Ascending aorta (tissue), 2 donors: ENCODE measurements at regions not wholly inside any gene's neighbourhood (a gene's known extent, or its start where the extent isn't known, plus 50 kb on each side); places are given as distances from the start of the nearest gene placed in this dataset.

Experiments used
- DNase-seq, 2 donors: peaks; one replicate each; pipeline ENCODE4 v3.0.0-alpha.2; 2019; ENCODE audit warnings: low spot score in 2 of 2
- H3K27ac ChIP-seq, 2 donors: fragments of 200-600 bp; sonication (generic); one replicate each; pipeline ENCODE4 v1.5.1; 2016 to 2017; ENCODE audit warnings: mild to moderate bottlenecking in 1 of 2
- H3K27me3 ChIP-seq: fragments of 200-600 bp; sonication (generic); one replicate; pipeline ENCODE4 v1.5.1; 2017
- H3K36me3 ChIP-seq, 2 donors: fragments of 200-600 bp; sonication (generic); one replicate each; pipeline ENCODE4 v1.5.1; 2016
- H3K4me1 ChIP-seq, 2 donors: fragments of 200-600 bp; sonication (generic); one replicate each; pipeline ENCODE4 v1.5.1; 2016 to 2017; ENCODE audit warnings: mild to moderate bottlenecking in 1 of 2
- H3K4me3 ChIP-seq, 2 donors: fragments of 200-600 bp; sonication (generic); one replicate each; pipeline ENCODE4 v1.5.1; 2016 to 2017; ENCODE audit warnings: mild to moderate bottlenecking in 1 of 2
- H3K9me3 ChIP-seq, 2 donors: fragments of 200-600 bp; sonication (generic); one replicate each; pipeline ENCODE4 v1.5.1; 2016
- CTCF ChIP-seq, 3 experiments: fragments of 200-600 bp in 2 of 3; fragments of 450-650 bp in 1 of 3; sonication (generic) in 2 of 3; IDR thresholded peaks; one replicate each; pipeline ENCODE4 v1.5.1; 2016 to 2019; ENCODE audit warnings: antibody characterized with exemption in 3 of 3, mild to moderate bottlenecking in 1 of 3, moderate library complexity in 1 of 3
- intact Hi-C: fragments of 100-400 bp; cut with DNase I; formaldehyde crosslinking; loops from one replicate; pipeline ENCODE4 v1.15.1; 2023

- no peak for DNase-seq
- Histone ChIP-seq H3K27me3 (no peaks in the 10 kb centered on the region), H3K36me3 (no peaks in the 10 kb centered on the region), H3K9me3 (no peaks in the 10 kb centered on the region), H3K4me1 (no peaks in the 10 kb centered on the region), H3K4me3 (no peak overlapping the region), H3K27ac (no peak overlapping the region)
- intact Hi-C loops, result no loop called here
- TF ChIP-seq CTCF (IDR thresholded peaks at IDR 0.05), result no peak
These were observed 72.0 kb upstream of the LMO1 start for GRCh38 chr11:8335683-8336082.

GRCh38 chr11:8335186-8335585 lies 71.5 kb upstream of the LMO1 start:
- Histone ChIP-seq H3K9me3 (no peaks in the 10 kb centered on the region), H3K27ac (no peak overlapping the region), H3K27me3 (no peaks in the 10 kb centered on the region), H3K4me1 (no peaks in the 10 kb centered on the region), H3K36me3 (no peaks in the 10 kb centered on the region), H3K4me3 (no peak overlapping the region)
- intact Hi-C loops, result no loop called here
- no peak for TF ChIP-seq CTCF (IDR thresholded peaks at IDR 0.05)
- DNase-seq, result no peak

GRCh38 chr11:8333811-8334401 lies 70.2 kb upstream of the LMO1 start:
- Histone ChIP-seq H3K4me1 (no peaks in the 10 kb centered on the region), H3K4me3 (no peak overlapping the region), H3K27ac (no peak overlapping the region), H3K9me3 (no peaks in the 10 kb centered on the region), H3K36me3 (no peaks in the 10 kb centered on the region), H3K27me3 (no peaks in the 10 kb centered on the region)
- intact Hi-C loops, result no loop called here
- DNase-seq, result no peak
- TF ChIP-seq CTCF (IDR thresholded peaks at IDR 0.05), result no peak

- intact Hi-C loops, result no loop called here
- H3K36me3 ChIP-seq, result no peaks in the 10 kb centered on the region
- TF ChIP-seq CTCF (IDR thresholded peaks at IDR 0.05), result no peak
- H3K27me3 ChIP-seq, result no peaks in the 10 kb centered on the region
- H3K9me3 ChIP-seq, result no peaks in the 10 kb centered on the region
- H3K4me3 ChIP-seq, result no peak overlapping the region
- H3K27ac ChIP-seq, result no peak overlapping the region
- DNase-seq, result no peak
- H3K4me1 ChIP-seq, result no peaks in the 10 kb centered on the region
These were observed 69.7 kb upstream of the LMO1 start for GRCh38 chr11:8333376-8333775.

- intact Hi-C loops, result no loop called here
- no peak overlapping the region for H3K4me3 ChIP-seq
- no peaks in the 10 kb centered on the region for H3K27me3 ChIP-seq
- DNase-seq, result no peak
- H3K36me3 ChIP-seq, result no peaks in the 10 kb centered on the region
- no peak for TF ChIP-seq CTCF (IDR thresholded peaks at IDR 0.05)
- H3K9me3 ChIP-seq, result no peaks in the 10 kb centered on the region
- no peaks in the 10 kb centered on the region for H3K4me1 ChIP-seq
- H3K27ac ChIP-seq, result no peak overlapping the region
These were observed 69.2 kb upstream of the LMO1 start for GRCh38 chr11:8332891-8333290.

- intact Hi-C loops, result no loop called here
- no peak for TF ChIP-seq CTCF (IDR thresholded peaks at IDR 0.05)
- no peaks in the 10 kb centered on the region for H3K36me3 ChIP-seq
- DNase-seq, result no peak
- no peaks in the 10 kb centered on the region for H3K4me1 ChIP-seq
- H3K9me3 ChIP-seq, result no peaks in the 10 kb centered on the region
- no peak overlapping the region for H3K4me3 ChIP-seq
- H3K27me3 ChIP-seq, result no peaks in the 10 kb centered on the region
- no peak overlapping the region for H3K27ac ChIP-seq
These were observed 68.5 kb upstream of the LMO1 start for GRCh38 chr11:8332196-8332595.
